DMS53 (cell line): ENCODE measurements at regions not wholly inside any gene's neighbourhood (a gene's known extent, or its start where the extent isn't known, plus 50 kb on each side); places are given as distances from the start of the nearest gene placed in this dataset.

Experiments used
- DNase-seq: peaks from one replicate; lab custom pipeline; 2025; lab: John Stamatoyannopoulos, UW

DNA sequence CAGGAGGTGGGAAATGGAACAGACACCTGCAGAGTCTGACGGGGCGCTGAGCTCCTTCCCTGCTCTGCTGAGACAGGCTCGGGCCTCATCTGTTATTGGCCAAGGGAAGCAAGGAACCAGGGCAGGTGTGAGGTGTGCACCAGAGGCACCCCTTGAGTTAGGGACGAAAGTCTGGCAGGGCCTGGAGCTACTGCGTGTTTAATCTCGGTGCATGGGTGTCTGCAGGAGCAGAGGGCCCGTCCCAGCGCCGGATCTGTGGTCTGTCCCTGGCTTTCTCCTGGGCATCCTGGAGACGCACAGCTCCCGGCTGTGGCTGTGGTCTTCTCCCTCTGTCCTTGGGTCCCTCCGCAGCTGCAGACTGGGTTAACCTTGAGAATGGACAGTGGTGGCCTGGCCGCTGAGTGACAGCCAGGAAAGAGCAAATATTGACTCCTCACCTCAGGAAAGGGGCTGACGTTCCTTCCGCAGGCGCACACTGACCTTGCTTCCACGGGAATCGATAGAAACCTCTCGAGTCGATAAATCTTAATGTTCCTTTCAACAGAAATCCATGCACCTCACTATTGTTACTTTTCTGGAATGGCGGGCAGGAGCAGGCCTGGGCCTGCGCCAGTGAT is 975.6 kb downstream of the BRD1 start:
- DNase-seq, result no peak

DNA sequence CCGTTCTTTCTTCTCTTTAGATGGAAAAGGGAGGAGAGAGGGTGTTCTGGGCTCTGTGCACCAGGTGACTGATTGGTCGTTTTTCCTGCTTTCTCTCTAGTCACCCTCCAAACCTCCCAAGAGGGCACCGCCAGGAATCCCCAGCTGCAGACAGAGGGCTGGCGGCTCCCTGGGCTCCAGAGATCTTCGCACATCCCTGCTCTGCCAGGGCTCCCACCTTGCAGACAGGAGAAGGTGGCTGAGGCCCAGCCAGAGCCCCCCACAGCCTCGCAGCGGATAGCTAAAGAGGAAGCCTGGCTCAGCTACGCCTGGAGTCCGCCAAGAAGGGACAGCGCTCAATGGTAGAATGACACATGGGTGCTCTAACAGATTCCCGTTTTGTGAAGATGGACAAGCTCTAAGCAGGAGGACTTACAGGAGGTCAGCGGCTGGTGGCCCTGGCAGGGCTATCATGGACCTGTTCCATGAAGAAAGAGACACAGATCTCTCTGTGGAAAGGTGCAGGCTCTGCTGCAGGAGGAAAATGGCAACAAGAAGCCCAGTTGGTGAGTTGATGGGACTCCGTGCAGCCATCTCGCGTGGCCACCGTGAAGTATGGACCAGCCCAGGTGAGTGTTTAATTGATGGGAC is 976.9 kb downstream of the BRD1 start:
- no peak for DNase-seq

DNA sequence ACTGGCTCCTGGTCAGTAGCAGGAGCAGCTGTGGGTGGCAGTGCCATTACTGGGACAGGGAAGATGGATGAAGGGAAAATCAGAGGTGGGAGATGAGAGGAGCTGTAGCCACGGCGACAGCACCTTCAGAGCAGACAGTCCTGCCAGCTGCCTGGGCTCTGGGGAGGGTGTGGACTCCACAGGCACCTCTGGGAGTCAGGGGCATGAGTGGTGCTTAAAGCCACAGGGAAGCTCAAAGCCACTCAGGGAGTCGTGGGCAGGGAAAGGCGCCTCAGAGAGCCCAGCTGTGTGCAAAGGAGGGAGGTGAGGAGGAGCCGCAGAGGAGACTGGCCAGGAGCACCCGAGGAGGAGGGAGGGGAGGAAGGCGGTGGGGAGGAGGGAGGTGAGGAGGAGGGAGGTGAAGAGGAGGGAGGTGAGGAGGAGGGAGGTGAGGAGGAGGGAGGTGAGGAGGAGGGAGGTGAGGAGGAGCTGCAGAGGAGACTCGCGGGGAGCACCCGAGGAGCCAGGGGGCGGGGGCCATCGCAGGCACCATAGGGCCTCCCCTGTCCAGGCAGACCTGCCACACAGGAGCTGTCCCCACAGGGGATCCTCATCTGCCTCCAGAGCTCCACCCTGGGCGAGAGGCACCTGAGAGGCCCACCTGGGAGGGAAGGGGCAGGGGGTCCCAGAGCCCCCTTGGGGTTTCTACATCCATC is 977.6 kb downstream of the BRD1 start:
- no peak for DNase-seq

DNA sequence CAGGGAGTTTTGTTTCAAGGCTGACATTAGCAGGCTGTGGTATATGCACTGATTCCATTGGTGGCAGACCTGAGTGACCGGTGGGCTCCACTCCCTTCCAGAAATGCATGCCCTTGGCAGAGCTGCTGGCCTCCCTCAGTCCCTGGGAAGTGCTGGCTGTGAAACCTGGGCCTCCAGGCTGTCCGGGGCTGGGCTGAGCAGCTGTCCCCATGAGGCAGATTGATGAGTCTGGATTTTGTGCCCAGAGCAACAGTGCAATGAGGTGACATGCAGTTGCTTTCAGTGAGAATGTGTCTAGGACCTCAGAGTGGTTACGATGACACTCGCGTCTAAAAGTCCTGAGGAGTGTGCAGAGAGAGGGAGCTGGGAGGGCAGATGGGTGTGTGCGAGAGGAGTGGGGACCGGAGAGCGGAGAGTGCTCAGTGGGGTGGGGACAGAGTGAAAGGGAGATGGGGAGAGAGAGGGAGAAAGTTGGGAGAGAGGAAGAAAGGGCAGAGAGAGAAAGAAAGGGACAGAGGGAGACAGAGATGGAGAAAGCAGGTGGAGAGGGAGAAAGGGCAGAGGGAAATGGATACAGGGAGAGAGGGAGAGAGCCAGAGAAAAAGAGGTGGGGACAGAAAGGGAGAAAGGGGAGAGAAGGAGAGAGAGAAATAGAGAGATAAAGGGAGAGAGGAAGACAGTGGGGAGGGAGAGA is 978.3 kb downstream of the BRD1 start:
- DNase-seq, result no peak

DNA sequence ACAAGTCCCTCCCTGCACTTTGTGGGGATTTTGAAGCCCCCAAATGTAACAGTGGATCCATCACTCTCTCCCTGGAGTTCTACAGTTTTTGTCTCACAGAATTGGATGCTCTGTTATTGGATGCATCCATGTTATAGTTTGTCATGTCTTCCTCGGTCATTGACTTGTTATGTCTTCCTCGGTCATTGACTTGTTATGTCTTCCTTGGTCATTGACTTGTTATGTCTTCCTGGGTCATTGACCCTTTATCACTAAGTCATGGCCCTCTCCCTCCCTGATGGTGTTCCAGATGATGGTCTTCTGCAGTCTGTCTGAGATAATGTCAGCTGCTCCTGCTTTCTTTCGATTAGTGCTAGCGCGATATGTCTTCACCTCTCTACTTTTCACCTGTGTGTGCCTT is 981.5 kb downstream of the BRD1 start:
- no peak for DNase-seq

DNA sequence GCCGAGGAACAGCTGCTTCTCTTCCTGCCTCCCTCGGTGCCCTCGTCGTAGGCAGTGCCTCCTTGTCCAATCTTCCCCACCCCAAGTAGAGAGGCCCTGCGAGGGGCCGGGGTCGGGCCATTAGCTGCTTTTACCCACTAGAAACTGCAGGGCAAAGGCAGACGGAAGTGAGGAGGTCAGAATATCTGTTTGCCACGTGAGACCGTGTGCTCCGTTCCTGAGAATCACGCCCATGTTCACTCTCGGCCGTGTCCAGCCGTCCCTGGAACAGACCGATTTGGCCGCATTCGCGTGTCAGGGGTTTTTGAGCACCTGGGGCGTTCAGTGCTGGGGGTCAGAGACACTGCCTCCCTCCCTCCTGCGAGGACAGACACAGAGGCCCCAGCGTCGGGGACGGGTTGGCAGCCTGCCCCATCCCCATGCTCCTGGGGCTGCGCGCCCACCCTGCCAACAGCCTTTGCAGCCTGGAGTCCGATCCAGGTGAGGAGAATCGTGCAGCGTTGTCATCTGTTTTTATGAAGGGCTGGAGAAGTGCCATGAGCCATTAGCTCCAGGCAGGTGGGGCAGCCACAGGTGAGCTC is 982.2 kb downstream of the BRD1 start:
- no peak for DNase-seq

DNA sequence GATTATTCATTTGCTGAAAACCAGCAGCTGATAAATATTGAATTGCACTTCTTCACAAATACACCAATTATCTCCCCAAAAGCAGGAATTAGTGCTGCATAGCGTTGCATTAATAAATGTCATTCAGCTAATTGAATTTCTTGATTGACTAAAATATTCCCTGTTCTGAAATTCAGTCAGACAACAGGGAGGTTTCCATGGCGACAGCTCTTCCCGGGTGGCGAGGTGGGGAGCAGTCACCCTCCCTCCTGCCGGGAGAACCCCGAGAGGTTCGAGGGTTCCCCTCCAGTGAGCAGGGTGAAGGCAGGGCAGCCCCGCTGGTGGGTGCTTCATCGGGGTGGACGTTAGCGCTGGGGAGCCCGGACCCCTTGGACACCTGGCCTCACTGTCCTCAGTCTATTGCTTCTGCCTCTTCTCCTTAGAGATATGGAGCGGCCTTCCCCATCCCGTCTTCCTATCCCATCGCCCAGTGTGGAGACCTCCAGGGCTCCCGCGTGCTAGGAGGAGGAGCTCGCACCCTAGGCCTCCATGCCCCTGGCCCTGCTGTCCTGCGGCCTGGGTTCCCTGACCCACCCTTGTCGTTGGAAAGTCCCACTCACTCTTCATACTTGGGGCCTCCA is 983.5 kb downstream of the BRD1 start:
- DNase-seq, result no peak

DNA sequence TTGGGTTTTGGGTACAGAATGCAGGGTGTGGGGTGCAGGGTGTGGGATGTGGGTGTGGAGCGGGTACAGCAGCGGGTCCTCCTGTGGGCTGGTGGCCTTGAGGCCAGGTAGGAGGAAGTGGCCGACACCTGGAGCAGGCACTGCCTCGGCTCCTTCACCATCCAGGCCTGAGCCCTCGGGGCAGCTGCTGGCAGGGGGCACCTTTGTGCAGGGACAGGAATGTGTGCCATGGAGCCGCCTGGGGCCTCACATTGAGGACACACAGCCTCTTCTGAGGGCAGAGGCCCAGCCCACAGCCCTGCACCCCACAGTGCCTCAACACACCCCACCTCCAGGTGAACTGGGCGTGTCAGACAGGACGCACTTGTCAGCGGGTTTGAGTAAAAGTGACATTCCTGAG is 984.0 kb downstream of the BRD1 start:
- no peak for DNase-seq

DNA sequence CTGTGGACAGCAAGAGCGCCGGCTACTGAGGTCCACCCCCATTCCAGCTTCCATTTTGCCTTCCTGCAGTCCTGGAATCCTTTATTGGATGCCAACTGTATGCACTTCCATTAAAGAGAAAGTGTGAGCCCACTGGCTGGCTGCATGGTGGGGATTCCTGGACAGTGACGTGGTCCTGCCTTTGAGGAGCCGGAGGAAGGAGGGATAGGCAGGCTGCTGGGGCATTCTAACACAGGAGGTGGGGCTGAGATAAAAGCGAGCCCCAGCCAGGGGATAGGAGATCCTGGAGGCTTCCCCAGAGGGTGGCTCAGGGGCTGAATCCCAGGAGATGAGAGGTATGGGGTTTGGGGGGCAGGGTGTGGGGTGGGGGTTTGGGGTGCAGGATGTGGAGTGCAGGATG is 984.7 kb downstream of the BRD1 start:
- no peak for DNase-seq

DNA sequence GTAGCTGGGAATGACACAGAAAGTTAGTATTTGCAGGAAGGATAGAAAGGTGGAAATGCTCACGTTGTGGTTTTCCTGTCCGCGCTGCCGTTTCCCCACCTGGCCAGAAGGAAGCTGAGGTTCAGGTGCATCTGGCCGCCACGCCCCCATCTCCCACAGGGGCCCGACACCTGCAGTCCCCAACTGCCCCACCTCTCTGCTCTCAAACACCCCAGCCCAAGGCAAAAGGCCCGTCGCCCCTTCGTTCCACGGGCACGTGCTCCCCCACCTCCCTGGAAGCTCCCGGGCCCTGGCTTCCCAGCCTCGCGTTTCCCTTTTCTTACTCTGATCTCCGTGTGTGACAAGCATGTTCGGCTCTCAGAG is 985.1 kb downstream of the BRD1 start:
- DNase-seq, result no peak

DNA sequence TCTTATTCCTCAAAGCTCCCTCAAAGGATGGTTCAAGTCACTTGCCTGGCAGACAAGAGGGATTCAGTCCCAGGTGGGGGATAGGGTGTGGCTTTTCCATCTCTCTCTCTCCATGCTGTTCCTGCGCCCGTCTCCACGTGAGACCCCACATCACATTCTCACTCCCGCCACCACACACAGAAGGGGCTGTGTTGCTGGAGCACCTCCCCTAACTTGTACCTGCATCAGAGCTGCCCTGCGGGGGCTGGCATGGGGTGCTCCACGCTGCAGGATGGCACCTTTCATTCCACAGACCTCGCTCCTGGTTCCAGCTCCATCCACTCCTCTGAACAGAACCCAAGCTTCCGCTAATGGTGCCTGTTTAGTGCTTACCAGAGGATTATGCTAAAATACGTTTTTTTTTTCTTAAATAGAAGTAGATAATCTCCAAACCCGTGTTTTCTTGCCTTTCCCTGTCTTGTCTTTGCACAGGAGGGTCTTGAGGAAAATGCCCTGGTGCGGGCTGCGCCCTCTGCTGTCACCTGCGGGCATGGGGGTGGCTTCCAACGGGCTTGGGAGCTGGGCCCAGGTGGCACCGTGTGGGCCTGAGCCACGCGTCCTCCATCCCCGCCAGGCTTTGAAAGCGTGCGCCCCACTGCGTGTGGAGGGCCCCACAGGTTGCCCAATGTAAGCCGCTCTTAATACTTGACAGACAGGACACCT is 985.6 kb downstream of the BRD1 start:
- no peak for DNase-seq

DNA sequence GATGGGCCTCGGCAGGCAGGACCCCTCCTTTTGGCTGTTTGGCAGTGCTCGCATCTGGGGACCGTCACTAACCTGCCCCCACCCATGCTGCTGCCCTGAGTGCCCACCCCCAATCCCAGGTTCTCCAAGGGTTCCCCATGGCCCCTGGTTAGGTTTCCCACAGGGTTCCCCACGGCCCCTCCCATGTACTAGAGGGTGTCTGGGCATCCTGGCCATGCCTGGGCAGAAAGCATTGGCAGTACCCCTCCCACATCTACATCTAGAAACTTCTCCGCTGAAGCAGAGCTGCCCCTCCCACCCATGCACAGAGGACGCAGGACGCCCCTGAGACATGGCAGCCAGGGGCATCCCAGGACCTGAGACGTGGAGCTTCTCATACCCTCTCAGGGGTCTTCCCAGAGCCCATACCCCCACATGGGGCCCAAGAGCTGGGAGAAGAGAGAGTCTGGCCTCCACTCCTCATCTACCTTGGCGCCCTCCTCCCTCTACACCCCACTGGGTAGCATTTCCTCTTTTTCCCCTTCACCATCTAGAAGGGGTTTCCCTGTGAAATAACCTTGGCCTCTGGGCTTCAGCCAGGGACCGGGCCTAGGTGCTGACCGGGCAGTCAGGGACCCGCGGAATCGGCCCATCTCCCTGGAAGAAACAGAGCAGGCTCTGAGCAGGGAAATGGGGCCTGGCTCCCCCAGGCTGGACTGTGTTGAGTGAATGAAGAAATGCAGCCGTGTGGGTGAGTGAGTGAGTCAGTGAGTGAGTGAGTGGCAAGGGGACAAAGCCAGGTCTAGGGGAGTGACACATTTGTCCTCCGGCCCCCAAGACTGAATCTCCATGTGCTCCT is 987.3 kb downstream of the BRD1 start:
- no peak for DNase-seq

DNA sequence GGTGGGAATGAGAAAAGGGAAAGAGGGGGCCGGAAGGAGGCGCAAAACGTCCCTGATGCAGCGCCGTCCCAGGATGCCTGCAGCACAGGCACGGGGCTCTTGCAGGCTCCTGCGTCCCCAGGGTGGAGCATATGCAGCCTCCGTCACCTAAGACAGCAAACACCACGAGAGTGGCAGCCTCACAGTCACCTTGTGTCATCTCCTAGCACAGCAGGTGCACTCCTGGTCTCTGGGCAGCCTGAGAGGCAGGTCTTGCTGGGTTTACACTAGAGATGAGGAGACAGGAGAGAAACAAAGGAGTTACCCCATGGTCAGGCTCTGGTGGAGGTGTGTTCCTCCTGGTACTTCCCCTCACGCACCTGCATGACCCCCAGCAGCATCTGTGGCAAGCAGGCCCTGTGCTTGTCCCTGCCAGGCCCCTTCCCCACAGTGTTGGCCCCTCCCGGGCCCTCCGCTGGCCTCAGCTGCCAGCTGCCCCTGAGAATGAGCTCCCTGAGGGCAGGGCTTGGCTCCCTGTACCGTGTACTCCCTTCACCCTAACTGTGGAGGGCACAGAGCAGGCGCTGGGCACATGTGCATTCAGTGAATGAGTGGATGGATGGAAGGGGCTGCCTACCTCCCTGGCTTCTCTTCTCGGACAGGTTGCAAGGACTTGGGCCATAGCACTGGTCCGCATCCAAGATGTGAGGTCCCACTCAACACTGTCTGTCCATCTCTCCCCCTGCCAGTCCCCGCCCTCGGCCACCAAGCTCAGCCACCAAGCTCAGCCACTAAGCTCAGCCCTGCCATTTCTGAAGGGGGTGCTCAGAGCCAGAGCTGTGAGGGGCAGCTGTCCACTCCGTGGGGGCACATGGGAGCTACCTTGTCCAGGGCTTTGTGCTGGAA is 988.6 kb downstream of the BRD1 start:
- no peak for DNase-seq

DNA sequence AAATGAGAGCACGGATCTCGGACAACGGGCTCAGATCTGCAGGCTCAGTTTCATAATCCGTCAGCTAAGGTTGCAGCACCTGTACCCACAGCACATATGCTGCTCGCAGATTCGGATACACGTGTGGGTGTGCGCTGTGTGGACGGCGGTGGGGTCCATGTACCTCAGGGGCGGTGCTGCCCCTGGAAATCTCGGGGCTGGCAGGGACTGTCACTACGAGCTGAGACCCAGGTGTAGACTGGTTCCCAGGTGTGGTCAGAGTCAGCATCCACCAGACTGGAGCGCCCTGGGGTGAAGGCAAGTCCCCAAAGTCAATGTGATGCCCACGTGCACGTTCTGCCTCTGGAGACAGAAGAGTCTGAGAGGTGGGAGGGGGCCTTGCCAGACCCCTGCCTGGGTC is 989.3 kb downstream of the BRD1 start:
- DNase-seq, result no peak

DNA sequence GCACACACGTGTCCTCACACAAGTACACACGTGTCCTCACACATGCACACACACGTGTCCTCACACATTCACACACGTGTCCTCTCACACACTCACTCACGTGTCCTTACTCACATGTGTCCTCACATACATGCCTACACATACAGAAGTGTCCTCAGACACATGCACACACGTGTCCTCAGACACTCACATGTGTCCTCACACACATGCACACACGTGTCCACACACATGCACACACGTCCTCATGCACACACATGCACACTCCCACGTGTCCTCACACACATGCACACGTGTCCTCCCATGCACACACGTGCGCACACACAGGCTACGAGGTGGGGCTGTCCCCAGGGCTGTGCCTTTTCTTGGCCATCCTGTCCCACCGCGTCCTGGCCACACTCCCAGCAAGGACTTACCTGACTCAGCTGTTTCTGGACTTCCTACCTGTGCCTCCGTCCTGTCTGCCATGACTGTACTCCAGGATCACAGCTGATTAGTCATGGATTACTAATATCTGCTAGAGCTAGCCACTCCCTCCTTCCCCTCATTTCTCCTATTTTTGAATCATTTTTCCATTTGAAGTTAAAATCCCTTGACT is 990.2 kb downstream of the BRD1 start:
- DNase-seq, result no peak

DNA sequence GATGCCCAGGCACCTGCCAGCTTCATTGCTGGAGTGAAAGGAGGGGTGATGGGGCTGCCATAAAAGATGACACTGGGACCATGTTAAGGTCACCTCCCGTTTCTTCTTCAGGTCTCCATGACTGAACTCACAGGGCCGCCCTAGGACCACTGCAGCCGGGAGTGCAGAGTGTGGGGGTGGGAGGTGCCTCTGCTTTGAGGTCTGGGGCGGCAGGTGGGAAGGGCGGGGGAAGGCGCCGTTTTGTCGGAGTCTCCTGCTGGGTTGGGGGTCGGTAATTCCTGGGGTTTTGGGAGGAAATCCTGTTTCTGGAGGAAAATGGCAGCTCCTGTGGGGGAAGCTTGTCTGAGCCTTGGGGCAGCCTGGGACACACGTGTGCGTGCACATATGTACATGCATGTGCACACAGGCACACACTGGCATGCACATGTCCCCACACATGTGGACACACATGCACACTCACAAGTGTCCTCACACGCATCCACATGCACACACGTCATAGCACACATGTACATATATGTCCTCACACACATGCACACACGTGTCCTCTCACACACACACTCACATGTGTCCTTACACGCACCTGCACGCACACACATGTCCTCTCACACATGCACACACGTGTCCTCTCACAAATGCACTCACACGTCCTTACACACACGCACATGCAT is 990.9 kb downstream of the BRD1 start:
- no peak for DNase-seq

DNA sequence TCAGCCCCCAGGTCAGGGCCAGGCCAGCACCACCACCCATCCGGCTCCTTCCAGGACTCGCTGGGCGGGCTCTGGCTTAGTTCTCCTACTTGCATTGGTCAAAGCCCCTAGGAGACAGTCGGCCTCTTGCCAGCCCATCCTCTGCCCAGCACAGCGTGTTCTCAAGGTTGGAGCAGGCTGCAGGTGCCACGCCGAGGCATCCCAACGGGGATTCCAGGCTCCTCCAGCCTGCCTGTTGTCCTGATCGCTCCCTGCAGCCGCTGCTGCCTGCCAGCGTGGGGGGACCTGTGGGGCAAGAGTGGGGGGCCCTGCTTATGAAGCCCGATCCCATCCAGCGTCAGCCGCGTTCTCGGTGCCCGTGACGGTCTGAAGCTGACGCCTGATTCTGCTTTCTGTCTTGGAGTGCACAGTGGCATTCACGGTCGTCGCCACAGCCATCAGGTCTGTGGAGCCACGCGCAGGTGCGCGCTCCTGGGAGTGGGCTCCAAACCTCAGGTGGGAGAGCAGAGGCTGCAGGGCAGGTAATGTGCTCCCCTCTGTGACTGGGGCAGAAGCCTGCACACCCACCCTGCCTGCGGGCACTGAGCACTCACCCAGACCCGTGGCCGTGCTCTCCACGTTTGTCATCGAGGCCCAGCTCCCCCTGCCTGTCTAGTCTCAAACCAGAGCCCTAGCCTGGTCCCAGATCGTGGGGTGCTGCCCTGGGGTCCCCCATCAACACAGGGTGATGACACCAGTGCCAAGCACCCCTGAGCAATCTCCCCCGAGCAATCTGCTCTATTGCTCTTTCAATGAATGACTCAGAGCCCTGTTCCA is 991.6 kb downstream of the BRD1 start:
- no peak for DNase-seq

DNA sequence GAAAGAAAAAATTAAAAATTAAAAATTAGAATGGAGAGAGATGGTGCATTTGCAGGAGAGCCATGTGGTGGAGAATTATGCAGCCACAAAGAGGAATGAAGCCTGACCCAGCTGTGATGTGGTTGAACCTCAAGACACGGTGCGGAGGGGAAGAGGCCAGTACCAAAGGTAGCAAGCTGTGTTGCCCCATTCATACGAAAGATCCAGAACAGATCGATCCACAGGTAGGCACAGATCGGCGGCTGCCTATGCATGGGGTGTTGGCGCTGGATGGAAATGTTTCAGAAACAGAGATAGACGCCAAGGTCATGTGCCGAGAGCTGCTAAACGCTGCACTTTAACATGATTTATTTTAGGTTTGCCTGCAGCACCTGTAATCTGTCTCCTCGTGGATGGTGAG is 992.3 kb downstream of the BRD1 start:
- DNase-seq, result no peak
